HG03139 (cell line): ENCODE measurements at regions not wholly inside any gene's neighbourhood (a gene's known extent, or its start where the extent isn't known, plus 50 kb on each side); places are given as distances from the start of the nearest gene placed in this dataset.

Experiments
- ATAC-seq: cut with Tn5 transposase; IDR thresholded peaks from one replicate; pipeline ENCODE4 v1.9.1; 2021; ENCODE audit not compliant: unreplicated experiment

- ATAC-seq: no peak
These were observed 101.8 kb upstream of the GUCY1A1 start for GRCh38 chr4:155564880-155565279.

- ATAC-seq: no peak
These were observed 102.6 kb upstream of the GUCY1A1 start for GRCh38 chr4:155564086-155564485.

GRCh38 chr4:155559915-155560314 is 106.7 kb upstream of the GUCY1A1 start:
- ATAC-seq: no peak

- no peak for ATAC-seq
These were observed 114.5 kb upstream of the GUCY1A1 start for GRCh38 chr4:155552180-155552579.

- ATAC-seq: no peak
These were observed 118.5 kb upstream of the GUCY1A1 start for GRCh38 chr4:155548173-155548572.

- ATAC-seq: no peak
These were observed 120.2 kb upstream of the GUCY1A1 start for GRCh38 chr4:155546451-155546850.

GRCh38 chr4:155545456-155545855 is 121.2 kb upstream of the GUCY1A1 start:
- no peak for ATAC-seq

- no peak for ATAC-seq
These were observed 122.1 kb upstream of the GUCY1A1 start for GRCh38 chr4:155544547-155544946.

GRCh38 chr4:155543126-155543765 is 123.4 kb upstream of the GUCY1A1 start:
- peak; percentile 66 for ATAC-seq

- ATAC-seq: no peak
These were observed 124.2 kb upstream of the GUCY1A1 start for GRCh38 chr4:155542415-155542814.

GRCh38 chr4:155541716-155542115 is 124.9 kb upstream of the GUCY1A1 start:
- ATAC-seq: no peak

GRCh38 chr4:155540698-155541097 is 126.0 kb upstream of the GUCY1A1 start:
- no peak for ATAC-seq

- no peak for ATAC-seq
These were observed 126.9 kb upstream of the GUCY1A1 start for GRCh38 chr4:155539746-155540145.

- no peak for ATAC-seq
These were observed 130.7 kb upstream of the GUCY1A1 start for GRCh38 chr4:155535802-155536454.

- no peak for ATAC-seq
These were observed 134.1 kb upstream of the GUCY1A1 start for GRCh38 chr4:155532373-155533085.

GRCh38 chr4:155530857-155531256 is 135.8 kb upstream of the GUCY1A1 start:
- no peak for ATAC-seq

- no peak for ATAC-seq
These were observed 136.4 kb upstream of the GUCY1A1 start for GRCh38 chr4:155530290-155530689.

GRCh38 chr4:155529716-155530115 is 136.9 kb upstream of the GUCY1A1 start:
- no peak for ATAC-seq

- ATAC-seq: no peak
These were observed 137.4 kb upstream of the GUCY1A1 start for GRCh38 chr4:155529272-155529671.

- no peak for ATAC-seq
These were observed 140.0 kb upstream of the GUCY1A1 start for GRCh38 chr4:155526452-155527169.

- no peak for ATAC-seq
These were observed 141.7 kb upstream of the GUCY1A1 start for GRCh38 chr4:155524926-155525455.
